ENCODE measurements at regions not wholly inside any gene's neighbourhood (a gene's known extent, or its start where the extent isn't known, plus 50 kb on each side); places are given as distances from the start of the nearest gene placed in this dataset.

- TF ChIP-seq, protein P1, sequence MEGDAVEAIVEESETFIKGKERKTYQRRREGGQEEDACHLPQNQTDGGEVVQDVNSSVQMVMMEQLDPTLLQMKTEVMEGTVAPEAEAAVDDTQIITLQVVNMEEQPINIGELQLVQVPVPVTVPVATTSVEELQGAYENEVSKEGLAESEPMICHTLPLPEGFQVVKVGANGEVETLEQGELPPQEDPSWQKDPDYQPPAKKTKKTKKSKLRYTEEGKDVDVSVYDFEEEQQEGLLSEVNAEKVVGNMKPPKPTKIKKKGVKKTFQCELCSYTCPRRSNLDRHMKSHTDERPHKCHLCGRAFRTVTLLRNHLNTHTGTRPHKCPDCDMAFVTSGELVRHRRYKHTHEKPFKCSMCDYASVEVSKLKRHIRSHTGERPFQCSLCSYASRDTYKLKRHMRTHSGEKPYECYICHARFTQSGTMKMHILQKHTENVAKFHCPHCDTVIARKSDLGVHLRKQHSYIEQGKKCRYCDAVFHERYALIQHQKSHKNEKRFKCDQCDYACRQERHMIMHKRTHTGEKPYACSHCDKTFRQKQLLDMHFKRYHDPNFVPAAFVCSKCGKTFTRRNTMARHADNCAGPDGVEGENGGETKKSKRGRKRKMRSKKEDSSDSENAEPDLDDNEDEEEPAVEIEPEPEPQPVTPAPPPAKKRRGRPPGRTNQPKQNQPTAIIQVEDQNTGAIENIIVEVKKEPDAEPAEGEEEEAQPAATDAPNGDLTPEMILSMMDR (IDR thresholded peaks at IDR 0.05; ENCODE audit: insufficient read depth, low read length) = no peak
- TF ChIP-seq SPI1 (IDR thresholded peaks at IDR 0.05; ENCODE audit: borderline replicate concordance, low read depth) (no peak), GABPA (IDR thresholded peaks at IDR 0.05; ENCODE audit: low read depth) (no peak), POLR2AphosphoS5 (IDR thresholded peaks at IDR 0.05; ENCODE audit: low read depth) (no peak)
These were observed 80.9 kb upstream of the IGFBP5 start for GRCh38 chr2:216776066-216776850.

Data from HL-60 (cell line).